BE2C (cell line): ENCODE measurements at regions not wholly inside any gene's neighbourhood (a gene's known extent, or its start where the extent isn't known, plus 50 kb on each side); places are given as distances from the start of the nearest gene placed in this dataset.

Source experiments
- DNase-seq: peaks from one replicate; pipeline ENCODE4 v3.0.0-alpha.2; 2020
- H3K27me3 ChIP-seq: fragments of 250-450 bp; sonication (Bioruptor Pico); 2 replicates; pipeline ENCODE4 v1.5.1; 2020; ENCODE audit warnings: mild to moderate bottlenecking
- H3K36me3 ChIP-seq: fragments of 250-450 bp; sonication (Bioruptor Pico); 2 replicates; pipeline ENCODE4 v1.5.1; 2020; ENCODE audit warnings: mild to moderate bottlenecking
- H3K4me1 ChIP-seq: fragments of 250-450 bp; sonication (Bioruptor Pico); 2 replicates; pipeline ENCODE4 v1.5.1; 2020
- H3K4me3 ChIP-seq: 2 replicates; pipeline ENCODE4 v1.5.1; 2011; ENCODE audit warnings: low read depth, low read length
- H3K9me3 ChIP-seq: fragments of 250-450 bp; sonication (Bioruptor Pico); 2 replicates; pipeline ENCODE4 v1.5.1; 2020
- CTCF ChIP-seq: IDR thresholded peaks from 2 replicates; pipeline ENCODE4 v1.5.1; 2012; ENCODE audit warnings: mild to moderate bottlenecking, low read depth, low read length

GRCh38 chrX:43595931-43596330 lies 60.2 kb upstream of the MAOA start:
- no peak overlapping the region for H3K4me3 ChIP-seq
- no peak for DNase-seq
- TF ChIP-seq CTCF = no peak
- no peaks in the 10 kb centered on the region for H3K4me1 ChIP-seq
- no peaks in the 10 kb centered on the region for H3K9me3 ChIP-seq
- no peaks in the 10 kb centered on the region for H3K27me3 ChIP-seq
- no peaks in the 10 kb centered on the region for H3K36me3 ChIP-seq

- Histone ChIP-seq H3K9me3 (no peaks in the 10 kb centered on the region), H3K4me3 (no peak overlapping the region), H3K4me1 (no peaks in the 10 kb centered on the region), H3K27me3 (no peaks in the 10 kb centered on the region), H3K36me3 (no peaks in the 10 kb centered on the region)
- DNase-seq = no peak
- TF ChIP-seq CTCF = no peak
Measured at GRCh38 chrX:43604753-43605152, 51.3 kb upstream of the MAOA start.

- Histone ChIP-seq H3K4me3 (no peak overlapping the region), H3K36me3 (no peaks in the 10 kb centered on the region), H3K9me3 (no peaks in the 10 kb centered on the region), H3K27me3 (no peaks in the 10 kb centered on the region), H3K4me1 (no peaks in the 10 kb centered on the region)
- TF ChIP-seq CTCF = no peak
- no peak for DNase-seq
Measured at GRCh38 chrX:43605351-43605750, 50.7 kb upstream of the MAOA start.
